Mesendoderm (in vitro differentiated cells): ENCODE measurements at regions not wholly inside any gene's neighbourhood (a gene's known extent, or its start where the extent isn't known, plus 50 kb on each side); places are given as distances from the start of the nearest gene placed in this dataset.

Experiments used
- DNase-seq: peaks from one replicate; pipeline ENCODE4 v3.0.0; 2013
- H2AK5ac ChIP-seq: 2 replicates; pipeline ENCODE4 v1.6.1; 2013; ENCODE audit warnings: low read length, inconsistent platforms
- H2BK120ac ChIP-seq: 2 replicates; pipeline ENCODE4 v1.6.1; 2013; ENCODE audit warnings: low read depth, mild to moderate bottlenecking, low read length, moderate library complexity, mixed read lengths
- H2BK15ac ChIP-seq: replicated peaks from 2 replicates; pipeline ENCODE4 v1.6.1; 2013; ENCODE audit warnings: low read depth, mild to moderate bottlenecking, moderate library complexity
- H2BK5ac ChIP-seq: 2 replicates; pipeline ENCODE4 v1.6.1; 2013; ENCODE audit warnings: low read length, inconsistent platforms
- H3K18ac ChIP-seq: 2 replicates; pipeline ENCODE4 v1.6.1; 2013; ENCODE audit warnings: mild to moderate bottlenecking, low read length, mixed read lengths
- H3K23ac ChIP-seq: one replicate; pipeline ENCODE4 v1.6.1; 2013; ENCODE audit warnings: low read length
- H3K27ac ChIP-seq: 2 replicates; pipeline ENCODE4 v1.5.1; 2013; ENCODE audit warnings: low read depth, mild to moderate bottlenecking, inconsistent platforms, low read length, moderate library complexity
- H3K27me3 ChIP-seq: 2 replicates; pipeline ENCODE4 v1.6.1; 2013; ENCODE audit warnings: low read length, control low read depth, mild to moderate bottlenecking, inconsistent platforms; ENCODE audit not compliant: insufficient read depth, poor library complexity
- H3K36me3 ChIP-seq: 2 replicates; pipeline ENCODE4 v1.6.1; 2013; ENCODE audit warnings: low read length, inconsistent platforms; ENCODE audit not compliant: control insufficient read depth, insufficient read depth
- H3K4ac ChIP-seq: one replicate; pipeline ENCODE4 v1.6.1; 2013; ENCODE audit warnings: low read depth, mild to moderate bottlenecking, low read length, moderate library complexity
- H3K4me1 ChIP-seq: 2 replicates; pipeline ENCODE4 v1.6.1; 2013; ENCODE audit warnings: low read depth, low read length, inconsistent platforms; ENCODE audit not compliant: control insufficient read depth
- H3K4me2 ChIP-seq: 2 replicates; pipeline ENCODE4 v1.6.1; 2013; ENCODE audit warnings: low read length
- H3K4me3 ChIP-seq: 2 replicates; pipeline ENCODE4 v1.5.1; 2013; ENCODE audit warnings: mild to moderate bottlenecking, low read length
- H3K56ac ChIP-seq: one replicate; pipeline ENCODE4 v1.6.1; 2013; ENCODE audit warnings: low read length
- H3K79me1 ChIP-seq: 2 replicates; pipeline ENCODE4 v1.6.1; 2013; ENCODE audit warnings: low read length, inconsistent platforms
- H3K79me2 ChIP-seq: 2 replicates; pipeline ENCODE4 v1.6.1; 2013; ENCODE audit warnings: mild to moderate bottlenecking, low read length; ENCODE audit not compliant: control insufficient read depth, insufficient read depth
- H3K9ac ChIP-seq: 2 replicates; pipeline ENCODE4 v1.6.1; 2013; ENCODE audit warnings: low read length, inconsistent platforms
- H4K5ac ChIP-seq: one replicate; pipeline ENCODE4 v1.6.1; 2013; ENCODE audit warnings: low read length
- H4K8ac ChIP-seq: one replicate; pipeline ENCODE4 v1.6.1; 2013; ENCODE audit warnings: low read depth, mild to moderate bottlenecking, control low read depth, low read length, moderate library complexity
- WGBS: extraction: QIAGEN DNeasy Blood & Tissue Kit; methylation state at CpG from one replicate; pipeline ENCODE4 v1.1.7; 2013; ENCODE audit warnings: low lambda C conversion rate, missing lambda C conversion rate; ENCODE audit not compliant: insufficient coverage; ENCODE audit errors: extremely low coverage; 5-methylcytosine and 5-hydroxymethylcytosine counted together

- H2BK120ac ChIP-seq: no peak overlapping the region
- no peak overlapping the region for H3K4me2 ChIP-seq
Measured at GRCh38 chr7:32153006-32153405, 82.8 kb upstream of the PDE1C start.

GRCh38 chr7:32152576-32152975 is 82.4 kb upstream of the PDE1C start:
- no peak overlapping the region for H2BK5ac ChIP-seq
- no peak overlapping the region for H3K4me3 ChIP-seq
- H3K23ac ChIP-seq: no peak overlapping the region
- no peak overlapping the region for H2BK15ac ChIP-seq
- H4K5ac ChIP-seq: no peak overlapping the region
- no peak for DNase-seq
- no peak overlapping the region for H3K9ac ChIP-seq
- no peak overlapping the region for H3K4me2 ChIP-seq
- H3K4ac ChIP-seq: no peak overlapping the region
- no peak overlapping the region for H3K27ac ChIP-seq
- no peaks in the 10 kb centered on the region for H3K27me3 ChIP-seq
- no peak overlapping the region for H2AK5ac ChIP-seq
- H3K79me1 ChIP-seq: no peaks in the 10 kb centered on the region
- no CpG with 5 or more reads among the region's 3 CpGs for WGBS
- H3K56ac ChIP-seq: no peak overlapping the region
- H3K79me2 ChIP-seq: no peaks in the 10 kb centered on the region
- H3K18ac ChIP-seq: no peak overlapping the region
- no peak overlapping the region for H4K8ac ChIP-seq
- H2BK120ac ChIP-seq: no peak overlapping the region
- H3K36me3 ChIP-seq: no peaks in the 10 kb centered on the region
- no peaks in the 10 kb centered on the region for H3K4me1 ChIP-seq

More at GRCh38 chr7:32153006-32153405, 82.8 kb upstream of the PDE1C start:
- no CpG with 5 or more reads among the region's 4 CpGs for WGBS
- Histone ChIP-seq H3K4me1 (no peaks in the 10 kb centered on the region), H3K23ac (no peak overlapping the region), H3K27me3 (no peaks in the 10 kb centered on the region), H3K56ac (no peak overlapping the region), H3K27ac (no peak overlapping the region), H3K79me1 (no peaks in the 10 kb centered on the region), H3K79me2 (no peaks in the 10 kb centered on the region), H2BK15ac (no peak overlapping the region), H4K8ac (no peak overlapping the region), H3K9ac (no peak overlapping the region), H3K4me3 (no peak overlapping the region), H3K18ac (no peak overlapping the region), H3K36me3 (no peaks in the 10 kb centered on the region), H2AK5ac (no peak overlapping the region), H3K4ac (no peak overlapping the region), H4K5ac (no peak overlapping the region), H2BK5ac (no peak overlapping the region)
- DNase-seq: no peak

GRCh38 chr7:32150589-32150988 is 80.4 kb upstream of the PDE1C start:
- Histone ChIP-seq H3K18ac (no peak overlapping the region), H3K27me3 (no peaks in the 10 kb centered on the region), H2BK15ac (no peak overlapping the region), H2BK120ac (no peak overlapping the region), H2BK5ac (no peak overlapping the region), H3K4me3 (no peak overlapping the region), H3K36me3 (no peaks in the 10 kb centered on the region), H3K9ac (no peak overlapping the region), H3K4me2 (no peak overlapping the region), H3K79me2 (no peaks in the 10 kb centered on the region), H3K27ac (no peak overlapping the region), H4K8ac (no peak overlapping the region), H3K79me1 (no peaks in the 10 kb centered on the region), H3K23ac (no peak overlapping the region), H3K4ac (no peak overlapping the region), H3K4me1 (no peaks in the 10 kb centered on the region), H2AK5ac (no peak overlapping the region), H4K5ac (no peak overlapping the region), H3K56ac (no peak overlapping the region)
- WGBS: no CpG with 5 or more reads among the region's 2 CpGs
- no peak for DNase-seq

GRCh38 chr7:32150039-32150438 is 79.8 kb upstream of the PDE1C start:
- H3K23ac ChIP-seq: no peak overlapping the region
- no CpG with 5 or more reads among the region's 3 CpGs for WGBS
- H3K27ac ChIP-seq: no peak overlapping the region
- no peaks in the 10 kb centered on the region for H3K79me2 ChIP-seq
- no peak overlapping the region for H3K18ac ChIP-seq
- no peak overlapping the region for H3K4ac ChIP-seq
- H2BK120ac ChIP-seq: no peak overlapping the region
- no peak overlapping the region for H3K4me3 ChIP-seq
- H3K4me1 ChIP-seq: no peaks in the 10 kb centered on the region
- no peaks in the 10 kb centered on the region for H3K27me3 ChIP-seq
- no peak overlapping the region for H2BK5ac ChIP-seq
- DNase-seq: no peak
- no peak overlapping the region for H2BK15ac ChIP-seq
- H2AK5ac ChIP-seq: no peak overlapping the region
- no peak overlapping the region for H4K8ac ChIP-seq
- H3K4me2 ChIP-seq: no peak overlapping the region
- no peaks in the 10 kb centered on the region for H3K36me3 ChIP-seq
- no peaks in the 10 kb centered on the region for H3K79me1 ChIP-seq
- H4K5ac ChIP-seq: no peak overlapping the region
- H3K9ac ChIP-seq: no peak overlapping the region
- H3K56ac ChIP-seq: no peak overlapping the region

GRCh38 chr7:32147546-32148268 is 77.5 kb upstream of the PDE1C start:
- Histone ChIP-seq H2BK5ac (no peak overlapping the region), H2AK5ac (no peak overlapping the region), H3K4ac (no peak overlapping the region), H4K8ac (no peak overlapping the region), H3K36me3 (no peaks in the 10 kb centered on the region), H3K4me3 (no peak overlapping the region), H3K23ac (no peak overlapping the region), H3K4me1 (no peaks in the 10 kb centered on the region), H3K56ac (no peak overlapping the region), H3K4me2 (no peak overlapping the region), H2BK15ac (no peak overlapping the region), H3K79me1 (no peaks in the 10 kb centered on the region), H4K5ac (no peak overlapping the region), H3K79me2 (no peaks in the 10 kb centered on the region), H3K27ac (no peak overlapping the region), H3K27me3 (no peaks in the 10 kb centered on the region), H2BK120ac (no peak overlapping the region), H3K18ac (no peak overlapping the region), H3K9ac (no peak overlapping the region)
- peak; percentile 44 for DNase-seq
- no CpG with 5 or more reads among the region's 1 CpG for WGBS

GRCh38 chr7:32145911-32146310 is 75.7 kb upstream of the PDE1C start:
- no peak overlapping the region for H2BK15ac ChIP-seq
- no peak overlapping the region for H3K56ac ChIP-seq
- H3K23ac ChIP-seq: no peak overlapping the region
- H2BK5ac ChIP-seq: no peak overlapping the region
- no peak overlapping the region for H3K4ac ChIP-seq
- H3K36me3 ChIP-seq: no peaks in the 10 kb centered on the region
- H3K4me3 ChIP-seq: no peak overlapping the region
- no peak overlapping the region for H3K9ac ChIP-seq
- no peak overlapping the region for H4K8ac ChIP-seq
- no peak for DNase-seq
- WGBS: no CpG with 5 or more reads among the region's 2 CpGs
- H3K27ac ChIP-seq: no peak overlapping the region
- H3K79me1 ChIP-seq: no peaks in the 10 kb centered on the region
- H3K79me2 ChIP-seq: no peaks in the 10 kb centered on the region
- no peak overlapping the region for H4K5ac ChIP-seq
- H3K18ac ChIP-seq: no peak overlapping the region
- no peaks in the 10 kb centered on the region for H3K4me1 ChIP-seq
- no peak overlapping the region for H2BK120ac ChIP-seq
- no peaks in the 10 kb centered on the region for H3K27me3 ChIP-seq
- H2AK5ac ChIP-seq: no peak overlapping the region
- no peak overlapping the region for H3K4me2 ChIP-seq
